TTC549 (cell line): ENCODE measurements at regions not wholly inside any gene's neighbourhood (a gene's known extent, or its start where the extent isn't known, plus 50 kb on each side); places are given as distances from the start of the nearest gene placed in this dataset.
A peak's percentile ranks its signal among the peaks of the same experiment; 100 is the strongest.

ENCODE experiments used
- FAIRE-seq: peaks from 2 replicates; lab custom pipeline; 2012; peaks lifted over from hg19 to GRCh38; lab: Jason Lieb, UNC

DNA sequence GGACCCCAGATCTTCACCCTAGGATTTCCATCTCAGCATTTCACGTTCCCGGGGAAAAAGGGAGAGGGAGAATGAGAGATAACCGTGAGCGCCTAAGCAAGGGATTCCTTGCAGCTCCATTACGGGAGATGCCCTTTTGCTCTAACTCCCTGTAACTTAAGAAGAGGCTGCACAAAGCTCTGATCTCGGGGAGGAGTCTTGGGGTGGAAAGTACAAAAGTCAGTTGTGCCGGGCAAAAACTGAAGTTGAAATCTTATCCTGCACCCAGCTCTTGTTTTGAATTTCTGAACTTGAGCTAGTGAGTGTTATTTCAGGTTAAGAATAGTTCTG lies 256.4 kb upstream of the SOX21 start:
- no peak for FAIRE-seq

DNA sequence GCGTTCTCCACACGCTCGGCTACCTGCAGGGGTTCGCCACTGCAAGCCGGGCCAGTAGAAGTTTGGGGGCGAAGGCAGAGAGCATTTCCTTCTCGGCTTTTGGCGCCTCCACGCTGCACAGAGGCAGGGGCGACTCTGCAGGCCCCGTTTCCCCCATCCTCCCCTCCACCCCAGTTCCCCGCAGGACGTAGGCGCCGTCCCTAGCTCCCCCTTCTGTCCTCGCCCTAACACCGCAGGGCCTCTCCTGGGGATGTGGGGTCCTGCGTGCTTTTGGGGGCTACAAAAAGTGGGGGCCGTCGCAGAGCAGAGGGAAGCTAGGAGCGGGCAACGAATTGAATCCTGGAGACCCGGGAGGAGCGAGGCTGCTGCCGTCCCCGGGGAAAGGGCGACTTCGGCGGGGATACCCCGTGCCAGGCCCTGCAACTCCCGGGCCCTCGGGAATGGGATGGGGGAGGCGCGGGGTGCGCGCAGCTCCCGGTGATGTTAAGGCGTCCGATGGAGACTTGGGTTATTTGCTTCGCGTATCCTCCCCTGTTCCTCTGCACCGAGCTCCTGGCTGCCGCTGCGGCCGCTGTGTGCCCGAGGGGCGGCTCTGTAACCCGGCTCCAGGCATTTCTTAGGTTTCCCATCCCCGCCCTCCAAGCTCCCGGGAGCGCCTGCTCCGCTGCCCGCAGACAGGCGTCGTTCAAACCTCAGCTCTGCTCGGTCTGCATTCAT lies 255.9 kb upstream of the SOX21 start:
- no peak for FAIRE-seq

DNA sequence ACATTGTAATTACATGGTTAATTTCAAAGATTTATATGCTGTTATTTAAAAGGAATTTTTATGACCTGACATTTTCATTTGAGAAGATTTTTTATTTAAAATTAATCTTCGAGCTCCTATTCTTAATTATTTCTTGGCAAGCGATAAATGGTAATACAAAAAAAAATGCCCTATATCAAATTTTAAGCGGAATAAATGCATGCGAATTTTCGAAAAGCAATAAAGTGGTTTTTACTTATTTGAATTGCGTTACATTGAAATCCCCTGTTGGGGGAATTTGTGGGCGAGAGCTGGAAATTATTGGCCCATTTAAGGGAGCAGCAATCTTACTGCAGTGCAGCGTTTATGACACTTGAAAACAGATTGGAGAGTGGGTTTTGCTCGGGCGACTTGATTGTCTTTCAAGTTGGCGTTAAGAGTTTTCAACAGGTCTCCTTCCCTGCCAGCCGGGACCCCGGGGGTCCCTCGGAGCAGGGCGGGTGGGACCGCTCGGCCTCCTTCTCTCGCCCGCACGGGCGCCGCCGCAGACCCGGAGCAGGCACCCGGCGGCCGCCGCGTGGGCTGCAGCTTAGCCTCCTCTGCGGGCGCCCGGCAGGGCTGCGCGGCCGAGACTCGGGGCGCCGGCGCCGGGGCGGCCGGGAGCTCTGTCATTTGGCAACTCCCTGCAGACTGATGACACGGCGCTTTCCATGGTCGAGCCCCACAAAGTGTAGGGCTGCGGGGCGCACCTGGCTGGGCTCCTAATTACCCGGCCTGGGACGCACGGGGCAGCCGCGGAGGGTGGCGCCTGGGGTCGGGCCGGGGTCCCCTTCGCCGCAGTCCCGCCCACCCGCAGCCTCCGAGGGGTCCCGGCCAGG lies 255.1 kb upstream of the SOX21 start:
- no peak for FAIRE-seq

DNA sequence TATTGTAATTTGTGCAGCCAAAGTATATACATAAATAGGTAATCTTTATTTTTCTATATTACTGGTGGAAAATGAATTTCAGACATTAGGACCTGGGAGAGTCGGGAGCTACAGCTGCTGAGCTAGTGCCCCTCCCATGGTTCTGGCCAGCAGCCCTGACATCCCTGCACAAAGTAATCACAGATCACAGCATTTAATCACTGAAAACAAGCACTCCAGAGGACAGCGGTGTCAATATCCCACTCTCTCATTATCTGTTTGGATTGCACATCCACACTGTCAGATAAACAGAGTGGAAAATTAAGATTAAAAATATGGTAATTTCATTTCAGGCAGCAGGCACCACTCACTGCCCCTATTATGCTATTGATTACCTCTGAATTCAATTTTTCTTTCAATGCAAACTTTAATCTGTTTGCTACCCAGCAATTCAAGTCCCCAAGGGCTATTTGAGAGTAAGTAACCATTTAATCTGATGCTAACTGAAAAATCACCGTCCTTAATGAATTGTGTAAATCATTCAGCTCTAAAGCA lies 254.1 kb upstream of the SOX21 start:
- FAIRE-seq = no peak

DNA sequence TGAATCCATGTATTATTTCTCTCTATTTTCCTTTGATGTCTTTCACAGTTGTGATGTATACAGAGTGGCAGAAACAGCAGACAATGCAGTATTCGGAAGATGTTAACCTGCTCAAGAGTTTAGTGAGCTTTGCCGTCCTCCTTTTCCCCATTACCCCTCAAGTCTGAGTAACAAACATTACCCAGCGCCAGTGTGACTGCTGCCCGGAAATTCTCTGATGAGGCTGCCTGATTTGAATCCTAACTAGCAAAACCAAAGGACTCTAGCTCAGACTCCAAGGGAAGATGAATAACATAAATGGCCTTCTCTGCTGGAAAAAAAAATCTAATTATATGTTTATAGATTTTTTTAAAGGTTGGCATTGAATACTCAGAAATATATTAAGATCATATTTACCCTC lies 247.3 kb upstream of the SOX21 start:
- no peak for FAIRE-seq

DNA sequence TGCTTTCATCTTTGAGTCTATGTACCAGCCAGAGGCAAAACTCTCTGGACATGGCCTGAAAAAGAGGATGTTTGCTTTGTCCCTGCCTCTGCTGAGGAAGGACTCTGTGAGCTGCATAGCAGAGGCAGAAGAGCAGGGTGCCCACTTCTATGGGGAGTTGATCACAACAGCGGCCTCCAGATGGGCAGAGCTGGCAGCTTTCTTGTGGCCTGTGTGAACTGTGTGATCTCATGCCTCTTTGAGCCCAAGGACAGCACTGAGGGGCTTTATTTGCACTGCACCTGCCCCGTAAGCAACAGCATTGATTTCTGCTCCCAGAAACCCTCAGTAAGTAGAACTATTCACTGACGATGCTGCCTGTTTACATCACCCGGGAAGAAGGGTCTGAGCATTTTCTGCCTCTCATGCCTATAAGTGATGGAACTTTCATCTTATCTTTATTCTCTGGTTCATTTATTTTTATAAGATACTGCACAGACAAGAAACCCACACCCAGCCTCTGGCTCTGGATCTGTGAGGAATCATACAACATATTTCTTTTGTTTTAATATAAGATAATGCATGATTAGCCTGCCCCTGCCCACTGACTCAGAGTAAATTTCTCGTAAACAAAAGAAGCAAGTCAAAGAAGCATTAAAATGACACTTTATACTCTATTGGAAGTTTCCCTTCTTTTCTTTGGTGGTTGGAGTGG lies 244.2 kb upstream of the SOX21 start:
- no peak for FAIRE-seq

DNA sequence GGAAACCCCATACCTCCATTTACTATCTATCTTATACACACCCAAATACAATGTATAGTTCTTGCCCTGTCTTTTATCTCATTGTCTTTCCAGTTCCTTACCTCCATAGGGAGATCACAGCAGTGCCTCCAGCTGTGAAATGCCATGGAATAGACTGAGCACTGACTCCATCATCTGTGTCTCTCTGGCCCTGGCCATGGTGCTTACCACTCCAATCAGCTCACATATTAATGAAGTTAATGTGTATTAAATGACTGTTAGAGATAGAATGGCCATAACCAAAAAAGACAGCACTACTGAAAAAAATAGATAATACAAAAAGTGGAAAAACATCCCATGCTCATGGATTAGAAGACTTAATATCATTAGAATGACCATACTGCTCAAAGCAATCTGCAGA lies 240.4 kb upstream of the SOX21 start:
- FAIRE-seq = no peak

DNA sequence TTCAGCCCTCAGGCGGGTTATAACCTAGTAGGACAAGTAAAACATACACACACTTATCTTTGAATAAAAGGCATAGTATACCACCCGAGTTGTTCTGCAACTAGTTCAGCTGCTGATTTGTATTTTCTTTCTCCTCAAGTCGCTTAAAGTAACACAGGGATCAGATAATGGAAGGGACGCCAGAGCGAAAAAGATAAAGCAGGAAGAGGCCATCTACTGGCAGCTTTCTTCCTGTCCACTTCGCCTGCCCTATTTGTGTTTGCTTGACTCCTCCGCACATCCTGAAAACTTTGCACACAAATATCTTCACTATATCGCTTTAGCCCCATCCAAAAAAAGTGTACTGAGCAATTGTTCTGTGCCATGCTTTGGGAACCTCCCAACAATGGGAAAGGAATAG lies 238.0 kb upstream of the SOX21 start:
- no peak for FAIRE-seq

DNA sequence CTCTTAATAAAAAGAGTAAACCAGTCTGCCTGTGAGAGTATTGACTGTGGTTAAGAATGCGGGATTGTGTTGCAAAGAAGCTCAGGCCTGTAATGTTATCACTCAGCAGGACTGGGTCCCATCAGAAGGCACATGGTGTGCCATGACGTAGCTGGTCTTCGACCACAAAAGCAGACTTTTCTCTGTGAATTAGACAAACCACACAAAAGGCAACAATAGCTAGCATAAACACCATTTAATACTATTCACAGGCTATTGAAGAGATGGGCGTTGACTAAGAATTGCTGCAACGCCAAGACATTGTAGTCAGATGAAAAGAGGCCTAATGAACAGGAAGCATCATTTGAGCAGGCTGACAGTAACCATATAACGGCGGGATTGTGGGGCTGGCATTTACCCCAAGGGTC lies 235.6 kb upstream of the SOX21 start:
- FAIRE-seq = no peak

DNA sequence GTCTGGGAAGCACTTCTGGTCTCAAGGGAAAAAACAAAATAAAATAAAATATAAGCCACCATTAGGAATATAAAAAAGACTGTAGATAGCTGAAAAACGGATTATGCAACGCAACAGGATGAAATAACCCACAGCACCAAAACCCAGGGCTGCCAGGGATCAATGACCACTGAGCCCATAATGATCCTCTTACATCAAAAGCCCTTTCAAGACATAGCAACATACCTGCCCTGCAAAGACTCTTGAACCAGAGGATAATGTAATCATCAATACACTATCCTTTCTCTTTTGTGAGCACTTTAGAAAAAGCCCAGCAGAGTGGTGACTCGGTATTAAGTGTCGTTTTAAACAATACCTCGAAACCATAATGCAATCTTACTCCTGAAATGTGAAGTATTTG lies 235.0 kb upstream of the SOX21 start:
- no peak for FAIRE-seq

DNA sequence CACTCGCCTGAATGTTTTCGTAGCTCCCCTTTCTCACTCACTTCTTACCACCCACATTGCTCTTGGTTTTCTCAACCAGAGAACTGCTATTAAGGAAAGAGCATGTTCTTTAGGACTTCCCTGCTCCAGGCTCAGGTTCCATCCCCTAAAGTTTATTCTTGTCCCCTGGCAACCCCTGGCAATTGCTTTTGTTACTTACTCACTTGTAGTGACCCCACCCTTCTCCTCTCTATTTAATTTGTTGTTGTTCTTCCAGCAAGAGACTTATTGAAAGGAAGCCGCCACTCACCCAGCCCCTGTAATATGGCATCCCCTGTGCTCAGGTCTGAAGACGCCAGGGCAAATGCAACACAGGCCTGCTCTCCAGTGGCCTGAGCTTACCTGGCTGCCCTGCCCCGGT lies 233.7 kb upstream of the SOX21 start:
- no peak for FAIRE-seq

DNA sequence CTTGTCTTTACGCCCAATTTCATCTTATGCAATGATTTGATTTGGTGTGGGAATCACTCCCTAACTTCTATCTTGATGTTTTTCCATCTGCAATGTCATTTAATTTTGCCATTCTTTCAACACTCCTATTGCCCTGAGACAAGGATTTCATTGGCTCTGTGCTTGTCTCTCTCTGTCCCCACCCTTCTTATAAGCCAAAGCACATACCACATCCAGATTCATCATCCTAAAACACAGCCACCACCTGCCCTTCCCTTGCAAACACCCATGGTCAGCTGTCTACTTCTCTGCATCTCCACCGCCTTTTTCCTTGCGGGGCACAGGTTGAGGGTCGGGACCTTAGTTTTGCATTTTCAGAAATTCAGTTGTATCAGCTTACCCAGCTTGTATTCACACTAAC lies 225.8 kb upstream of the SOX21 start:
- no peak for FAIRE-seq

DNA sequence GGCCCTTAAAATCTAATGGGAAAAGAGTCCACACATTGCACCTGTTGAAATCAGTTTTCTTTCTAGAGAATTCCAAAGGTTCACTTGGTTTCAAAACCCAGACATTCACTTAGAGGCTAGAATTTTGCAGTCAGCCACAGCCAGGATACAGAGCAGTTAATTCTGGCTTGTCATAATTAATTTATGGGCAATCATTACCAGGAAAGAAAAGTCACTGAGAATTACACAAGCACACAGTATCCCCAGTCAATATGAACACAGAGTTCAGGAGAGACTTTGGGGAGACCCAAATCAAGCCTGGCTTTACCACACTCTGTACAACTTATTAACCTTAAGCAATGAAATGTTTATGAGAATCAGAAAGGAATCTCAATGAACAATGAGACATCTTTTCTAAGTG lies 224.3 kb upstream of the SOX21 start:
- no peak for FAIRE-seq

DNA sequence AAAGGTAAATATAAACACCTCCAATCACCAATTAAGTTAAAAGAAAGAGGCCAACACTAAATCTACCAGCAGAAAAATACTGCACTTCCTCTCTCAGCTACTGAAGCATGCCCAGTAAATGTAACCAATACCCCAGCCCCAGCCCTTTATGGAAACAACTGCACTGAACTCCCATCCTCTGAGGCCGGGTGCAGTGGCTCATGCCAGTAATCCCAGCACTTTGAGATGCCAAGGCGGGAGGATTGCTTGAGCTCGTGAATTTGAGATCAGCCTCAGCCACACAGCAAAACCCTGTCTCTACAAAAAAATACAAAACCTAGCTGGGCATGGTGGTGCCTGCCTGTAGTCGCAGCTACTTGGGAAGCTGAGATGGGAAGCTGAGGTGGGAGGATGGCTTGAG lies 221.6 kb upstream of the SOX21 start:
- FAIRE-seq = no peak

DNA sequence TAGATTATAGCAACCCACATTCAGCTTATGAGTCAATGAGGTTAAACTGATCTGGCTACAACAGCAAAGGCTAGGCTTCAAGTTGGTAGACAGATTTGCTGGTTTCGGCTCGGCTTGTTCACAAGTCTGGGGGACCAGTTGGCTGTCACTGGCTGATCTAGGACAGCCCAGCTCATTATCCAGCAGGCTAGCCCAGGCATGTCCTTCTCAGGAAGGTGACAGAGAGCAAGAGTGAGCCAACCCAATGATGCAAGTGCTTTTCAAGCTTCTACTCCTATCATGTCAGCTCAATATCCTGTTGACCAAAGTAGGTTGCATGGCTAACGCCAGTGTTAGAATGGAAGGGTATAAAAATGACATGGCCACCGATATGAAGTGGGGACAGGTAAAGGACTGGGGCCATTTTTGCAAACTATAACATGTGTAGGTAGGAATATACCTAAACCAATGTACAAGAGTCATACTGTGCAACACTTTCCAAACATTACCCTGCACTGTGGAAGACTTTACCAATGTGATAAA lies 220.9 kb upstream of the SOX21 start:
- FAIRE-seq = no peak

DNA sequence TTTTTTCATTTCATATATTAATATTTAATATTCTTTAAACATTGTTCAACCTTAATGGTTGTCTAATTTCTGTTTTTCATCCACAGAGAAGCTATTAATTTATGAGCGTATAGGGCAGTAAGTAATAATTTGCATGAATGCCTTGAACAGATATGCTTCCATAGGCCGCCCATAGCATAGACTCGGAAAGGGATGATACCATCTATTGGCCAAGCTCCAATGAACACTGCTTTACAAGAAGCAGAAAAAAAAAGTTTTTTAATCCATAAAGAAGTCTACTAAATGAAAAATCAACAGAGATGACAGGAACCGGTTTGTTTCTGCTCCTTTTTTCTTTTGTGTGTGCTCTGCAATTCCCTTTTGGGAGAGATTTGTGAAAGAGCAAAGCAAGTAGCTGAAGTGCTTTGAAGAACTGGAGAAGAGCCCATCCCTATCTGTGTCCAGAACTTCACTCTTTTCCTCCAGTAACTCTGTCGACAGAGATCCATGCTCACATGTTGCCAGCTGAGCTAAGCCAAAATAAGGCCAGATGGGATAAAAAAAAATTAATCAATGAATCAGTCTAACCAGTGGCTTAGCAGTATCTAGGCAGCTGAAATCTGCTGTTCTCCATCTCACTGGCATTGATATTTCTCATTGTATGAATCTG lies 215.9 kb upstream of the SOX21 start:
- no peak for FAIRE-seq

DNA sequence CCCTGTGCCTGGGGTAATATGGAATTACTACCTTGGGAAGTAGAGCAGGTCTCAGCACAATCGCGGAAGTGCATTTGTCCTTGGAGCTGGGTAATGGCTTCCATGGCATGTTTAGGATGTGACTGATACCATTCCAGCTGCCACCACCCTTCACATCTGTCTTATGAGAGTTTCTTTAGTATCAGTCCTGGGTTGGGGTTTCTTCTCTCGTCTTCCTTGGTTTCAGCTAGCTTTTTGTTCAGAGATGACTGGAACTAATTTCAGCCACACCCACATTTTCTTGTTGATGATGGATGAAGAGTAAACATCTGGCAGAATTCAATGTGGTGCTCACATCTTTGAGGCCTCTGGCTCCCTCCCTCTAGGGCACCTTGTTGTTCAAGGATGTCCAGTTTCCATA lies 212.9 kb upstream of the SOX21 start:
- no peak for FAIRE-seq

DNA sequence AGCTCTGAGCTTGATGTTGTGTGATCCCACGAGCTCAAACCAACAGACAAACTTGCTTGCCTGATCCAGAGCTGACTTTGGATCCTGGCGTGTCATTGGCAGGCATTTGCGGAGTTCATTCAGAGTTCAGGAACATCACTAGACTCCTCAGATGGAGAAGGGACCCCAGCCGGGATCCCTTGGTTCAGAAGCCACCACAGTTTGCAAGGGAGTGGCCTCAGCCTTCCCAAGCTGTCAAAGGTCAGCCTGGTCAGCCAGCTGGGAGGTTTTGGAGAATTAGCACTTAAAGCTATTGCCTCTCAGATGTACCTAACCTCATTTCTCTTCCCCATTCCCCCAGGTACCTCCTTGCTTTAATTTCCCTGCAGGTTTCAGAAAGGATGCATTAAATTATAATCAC lies 208.8 kb upstream of the SOX21 start:
- no peak for FAIRE-seq

DNA sequence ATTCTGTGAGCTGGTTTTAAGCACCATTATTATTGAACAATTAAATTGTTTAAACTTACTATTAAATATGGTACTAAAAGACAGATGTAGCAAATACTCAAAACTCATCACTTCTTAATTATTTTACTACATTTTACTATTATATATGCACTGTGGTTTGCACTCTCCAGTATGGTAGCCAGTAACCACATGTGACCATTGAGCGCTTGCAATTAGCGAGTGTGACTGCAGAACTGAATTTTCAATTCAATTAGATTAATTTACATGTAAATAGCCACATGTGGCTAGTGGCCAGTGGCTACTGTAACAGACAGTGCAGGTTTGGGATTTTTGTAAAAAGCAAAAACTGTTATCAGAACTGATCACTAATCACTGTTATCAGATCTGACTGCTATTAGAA lies 208.2 kb upstream of the SOX21 start:
- FAIRE-seq = no peak

DNA sequence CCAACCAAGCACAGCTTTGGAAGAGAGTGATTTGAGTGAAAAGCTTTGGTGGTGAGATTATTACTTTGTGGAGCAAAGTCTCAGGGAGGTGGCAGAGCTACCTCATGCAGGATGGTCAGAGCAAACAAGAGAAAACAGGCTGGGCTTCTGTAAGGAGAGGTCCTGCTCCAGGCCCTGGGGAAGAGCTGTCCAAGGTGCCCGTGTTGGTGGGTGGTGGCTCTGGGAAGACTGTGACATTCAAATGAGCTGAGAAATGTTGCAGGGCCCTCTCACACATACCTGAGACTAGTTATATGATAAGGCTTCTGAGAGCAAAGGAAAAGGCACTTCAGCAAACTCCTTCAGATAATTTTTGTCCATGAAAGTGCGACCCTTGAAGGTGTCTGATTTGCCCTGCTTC lies 205.5 kb upstream of the SOX21 start:
- no peak for FAIRE-seq

DNA sequence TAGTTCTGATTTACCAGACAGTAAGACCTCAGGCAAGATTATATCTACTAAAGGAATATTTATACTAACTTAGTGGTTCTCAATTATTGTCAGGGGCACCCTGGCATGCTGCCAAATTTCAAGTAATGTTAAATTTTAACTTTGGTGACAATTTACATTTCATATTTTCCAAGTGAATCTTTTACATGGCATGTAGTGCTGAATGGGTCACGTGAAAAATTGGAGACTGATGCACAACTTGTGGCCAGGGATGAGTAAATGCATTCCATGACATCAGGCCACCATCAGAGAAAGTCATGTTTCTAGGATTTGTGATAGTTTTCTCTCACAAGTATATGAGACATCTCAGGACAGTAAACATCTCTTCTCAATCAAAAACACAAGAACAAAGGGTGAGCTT lies 202.6 kb upstream of the SOX21 start:
- FAIRE-seq = no peak

DNA sequence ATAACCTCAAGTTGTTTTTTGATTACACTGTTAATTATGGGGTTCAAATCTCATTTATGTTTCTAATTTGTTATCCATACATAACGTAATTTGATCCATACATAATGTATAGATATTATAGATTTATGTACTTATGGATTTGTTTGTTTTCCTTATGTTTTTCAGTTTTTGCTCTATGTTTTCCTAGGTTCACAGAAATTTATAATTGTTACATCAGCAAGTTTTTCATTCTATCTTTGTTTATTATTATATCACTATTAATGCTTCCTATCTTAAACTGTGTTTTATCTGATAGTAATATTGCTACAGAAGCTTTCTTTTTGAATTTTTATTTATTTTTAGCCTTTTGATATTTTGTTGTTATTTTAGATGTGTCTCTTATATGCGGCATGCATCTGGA lies 194.3 kb upstream of the SOX21 start:
- peak; percentile 5 for FAIRE-seq
